ENCODE measurements at regions not wholly inside any gene's neighbourhood (a gene's known extent, or its start where the extent isn't known, plus 50 kb on each side); places are given as distances from the start of the nearest gene placed in this dataset.
"Not testable (repeated sequence)": the region's sequence is repeated elsewhere in the genome, so short reads cannot be mapped to it uniquely, and the experiment has no call there.

GRCh38 chr4:130772966-130773365 lies 1677.0 kb downstream of the C4orf33 start:
- not testable (repeated sequence) for DNase-seq (ENCODE audit: low spot score)

- peak; percentile 56 for DNase-seq (ENCODE audit: low spot score)
Observed at GRCh38 chr4:130808492-130808891, 1712.5 kb downstream of the C4orf33 start.

- peak; percentile 28 for DNase-seq (ENCODE audit: low spot score)
Observed at GRCh38 chr4:130812117-130812765, 1716.3 kb downstream of the C4orf33 start.

- peak; percentile 59 for DNase-seq (ENCODE audit: low spot score)
Observed at GRCh38 chr4:130814896-130815295, 1718.9 kb downstream of the C4orf33 start.

GRCh38 chr4:130820448-130820847 lies 1724.5 kb downstream of the C4orf33 start:
- DNase-seq (ENCODE audit: low spot score) = peak; percentile 36

GRCh38 chr4:130825284-130825683 lies 1729.3 kb downstream of the C4orf33 start:
- no peak for DNase-seq (ENCODE audit: low spot score)

GRCh38 chr4:130850019-130850524 lies 1754.1 kb downstream of the C4orf33 start:
- no peak for DNase-seq (ENCODE audit: low spot score)

GRCh38 chr4:130851107-130851506 lies 1755.2 kb downstream of the C4orf33 start:
- no peak for DNase-seq (ENCODE audit: low spot score)

GRCh38 chr4:130851932-130852331 lies 1756.0 kb downstream of the C4orf33 start:
- no peak for DNase-seq (ENCODE audit: low spot score)

- no peak for DNase-seq (ENCODE audit: low spot score)
Observed at GRCh38 chr4:130855533-130855932, 1759.6 kb downstream of the C4orf33 start.

GRCh38 chr4:130859991-130860390 lies 1764.0 kb downstream of the C4orf33 start:
- no peak for DNase-seq (ENCODE audit: low spot score)

GRCh38 chr4:130896920-130897319 lies 1801.0 kb downstream of the C4orf33 start:
- DNase-seq (ENCODE audit: low spot score) = no peak

- no peak for DNase-seq (ENCODE audit: low spot score)
Observed at GRCh38 chr4:130901321-130901720, 1805.4 kb downstream of the C4orf33 start.

GRCh38 chr4:130922955-130923354 lies 1827.0 kb downstream of the C4orf33 start:
- DNase-seq (ENCODE audit: low spot score) = no peak

GRCh38 chr4:130955520-130955919 lies 1859.6 kb downstream of the C4orf33 start:
- DNase-seq (ENCODE audit: low spot score) = no peak

GRCh38 chr4:130985371-130985770 lies 1889.4 kb downstream of the C4orf33 start:
- no peak for DNase-seq (ENCODE audit: low spot score)

- no peak for DNase-seq (ENCODE audit: low spot score)
Observed at GRCh38 chr4:130995988-130996387, 1900.0 kb downstream of the C4orf33 start.

- no peak for DNase-seq (ENCODE audit: low spot score)
Observed at GRCh38 chr4:131001371-131001770, 1905.4 kb downstream of the C4orf33 start.

- DNase-seq (ENCODE audit: low spot score) = no peak
Observed at GRCh38 chr4:131002132-131002531, 1906.2 kb downstream of the C4orf33 start.

- no peak for DNase-seq (ENCODE audit: low spot score)
Observed at GRCh38 chr4:131006388-131006787, 1910.4 kb downstream of the C4orf33 start.

GRCh38 chr4:131011961-131012360 lies 1916.0 kb downstream of the C4orf33 start:
- not testable (repeated sequence) for DNase-seq (ENCODE audit: low spot score)

- no peak for DNase-seq (ENCODE audit: low spot score)
Observed at GRCh38 chr4:131013226-131013625, 1917.3 kb downstream of the C4orf33 start.

- no peak for DNase-seq (ENCODE audit: low spot score)
Observed at GRCh38 chr4:131026771-131027170, 1930.8 kb downstream of the C4orf33 start.

GRCh38 chr4:131044368-131044767 lies 1948.4 kb downstream of the C4orf33 start:
- DNase-seq (ENCODE audit: low spot score) = no peak
